ENCODE measurements at regions not wholly inside any gene's neighbourhood (a gene's known extent, or its start where the extent isn't known, plus 50 kb on each side); places are given as distances from the start of the nearest gene placed in this dataset.

GRCh38 chr5:24281818-24282217 lies 363.0 kb downstream of the CDH10 start:
- TF ChIP-seq CTCF (optimal IDR thresholded peaks at IDR 0.05 in 1 of 3, IDR thresholded peaks at IDR 0.05 in 1 of 3, conservative IDR thresholded peaks at IDR 0.05 in 1 of 3; ENCODE audit: extremely low read depth in 1 of 3, insufficient read depth in 2 of 3, low read length in 3 of 3) (no peak), EZH2 (IDR thresholded peaks at IDR 0.05; ENCODE audit: low read length) (no peak)
